Left ventricle myocardium inferior (tissue), 1 donor: ENCODE measurements at regions not wholly inside any gene's neighbourhood (a gene's known extent, or its start where the extent isn't known, plus 50 kb on each side); places are given as distances from the start of the nearest gene placed in this dataset.

ENCODE experiments used
- DNase-seq: peaks from one replicate; pipeline ENCODE4 v3.0.0-alpha.2; 2020
- H3K27ac ChIP-seq: fragments of 200-600 bp; replicated peaks from 2 replicates; pipeline ENCODE4 v1.8.0; 2021
- H3K27me3 ChIP-seq: fragments of 200-600 bp; 2 replicates; pipeline ENCODE4 v1.8.0; 2021; ENCODE audit warnings: low read depth
- H3K36me3 ChIP-seq: fragments of 200-600 bp; 2 replicates; pipeline ENCODE4 v1.8.0; 2021
- H3K4me1 ChIP-seq: fragments of 200-600 bp; 2 replicates; pipeline ENCODE4 v1.8.0; 2021
- H3K4me3 ChIP-seq: fragments of 200-600 bp; 2 replicates; pipeline ENCODE4 v1.8.0; 2021; ENCODE audit warnings: mild to moderate bottlenecking, moderate library complexity
- H3K9me3 ChIP-seq: fragments of 200-600 bp; replicated peaks from 2 replicates; pipeline ENCODE4 v1.8.0; 2021
- intact Hi-C: fragments of 100-400 bp; cut with micrococcal nuclease; formaldehyde crosslinking; loops from one replicate; pipeline ENCODE4 v1.11.0; 2022
- TF ChIP-seq, protein P1 (sequence below): fragments of 200-600 bp; IDR thresholded peaks from 2 replicates; pipeline ENCODE4 v1.8.0; 2021; ENCODE audit warnings: antibody characterized with exemption, mild to moderate bottlenecking, borderline replicate concordance
- donor health status: DM: no; HTN: yes; CAD: no; lungs with severe emphysema.

DNA sequence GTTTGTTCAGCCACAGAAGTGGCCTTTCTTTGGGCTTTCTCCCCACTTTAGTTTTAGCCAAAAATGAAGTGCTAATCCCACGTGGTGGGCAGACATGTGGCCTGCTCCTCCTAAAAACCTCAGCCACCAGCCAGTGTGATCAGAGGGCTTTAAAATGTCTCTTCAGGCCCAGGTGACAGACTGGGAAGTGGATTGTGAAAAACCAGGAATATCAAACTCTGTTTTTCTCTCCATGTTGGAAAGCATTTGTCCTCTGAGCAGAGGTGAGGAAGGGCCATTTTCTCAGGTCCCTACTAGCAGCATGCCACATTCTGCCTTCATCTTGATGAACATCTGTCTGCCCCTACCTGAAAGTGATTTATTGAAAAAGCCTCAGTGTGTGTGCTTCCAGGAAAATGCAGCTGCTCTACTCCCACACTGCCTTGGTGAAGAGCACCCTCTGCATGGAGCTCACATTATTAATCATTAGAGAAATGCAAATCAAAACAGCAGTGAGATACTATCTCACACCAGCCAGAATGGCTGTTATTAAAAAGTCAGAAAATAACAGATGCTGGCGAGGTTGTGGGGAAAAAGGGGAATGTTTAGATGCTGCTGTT, 181.2 kb upstream of the DMAC1 start:
- Histone ChIP-seq H3K27me3 (no peaks in the 10 kb centered on the region), H3K4me3 (no peak overlapping the region), H3K4me1 (peaks cover 12% of the 10 kb centered on the region), H3K27ac (no peak overlapping the region), H3K9me3 (no peaks in the 10 kb centered on the region), H3K36me3 (no peaks in the 10 kb centered on the region)
- no peak for DNase-seq
- TF ChIP-seq, protein P1, sequence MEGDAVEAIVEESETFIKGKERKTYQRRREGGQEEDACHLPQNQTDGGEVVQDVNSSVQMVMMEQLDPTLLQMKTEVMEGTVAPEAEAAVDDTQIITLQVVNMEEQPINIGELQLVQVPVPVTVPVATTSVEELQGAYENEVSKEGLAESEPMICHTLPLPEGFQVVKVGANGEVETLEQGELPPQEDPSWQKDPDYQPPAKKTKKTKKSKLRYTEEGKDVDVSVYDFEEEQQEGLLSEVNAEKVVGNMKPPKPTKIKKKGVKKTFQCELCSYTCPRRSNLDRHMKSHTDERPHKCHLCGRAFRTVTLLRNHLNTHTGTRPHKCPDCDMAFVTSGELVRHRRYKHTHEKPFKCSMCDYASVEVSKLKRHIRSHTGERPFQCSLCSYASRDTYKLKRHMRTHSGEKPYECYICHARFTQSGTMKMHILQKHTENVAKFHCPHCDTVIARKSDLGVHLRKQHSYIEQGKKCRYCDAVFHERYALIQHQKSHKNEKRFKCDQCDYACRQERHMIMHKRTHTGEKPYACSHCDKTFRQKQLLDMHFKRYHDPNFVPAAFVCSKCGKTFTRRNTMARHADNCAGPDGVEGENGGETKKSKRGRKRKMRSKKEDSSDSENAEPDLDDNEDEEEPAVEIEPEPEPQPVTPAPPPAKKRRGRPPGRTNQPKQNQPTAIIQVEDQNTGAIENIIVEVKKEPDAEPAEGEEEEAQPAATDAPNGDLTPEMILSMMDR: no peak
- intact Hi-C loops: no loop called here

DNA sequence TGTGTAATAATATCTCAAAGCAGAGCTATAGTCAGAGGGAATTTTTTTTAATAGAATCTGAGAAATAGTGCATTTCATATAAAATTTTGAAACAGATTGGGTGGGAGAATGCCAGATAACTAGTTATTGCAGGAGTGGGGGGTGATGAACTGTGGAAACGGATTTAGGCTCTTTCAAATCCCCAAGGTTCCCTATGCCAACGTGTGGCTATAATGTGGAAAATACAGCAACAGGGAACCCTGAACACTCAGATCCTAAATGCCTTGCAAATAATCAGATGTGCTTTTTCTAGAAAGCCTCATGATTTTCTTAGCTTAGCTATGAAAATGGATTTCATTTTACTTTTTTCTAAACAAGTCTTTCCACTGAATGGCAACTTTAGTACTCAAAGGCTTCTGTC, 180.5 kb upstream of the DMAC1 start:
- TF ChIP-seq, protein P1: no peak
- no peaks in the 10 kb centered on the region for H3K27me3 ChIP-seq
- no peaks in the 10 kb centered on the region for H3K9me3 ChIP-seq
- H3K4me3 ChIP-seq: no peak overlapping the region
- H3K36me3 ChIP-seq: no peaks in the 10 kb centered on the region
- DNase-seq: no peak
- intact Hi-C loops: no loop called here
- peaks cover 12% of the 10 kb centered on the region for H3K4me1 ChIP-seq
- no peak overlapping the region for H3K27ac ChIP-seq

- Histone ChIP-seq H3K4me3 (no peak overlapping the region), H3K36me3 (no peaks in the 10 kb centered on the region), H3K9me3 (no peaks in the 10 kb centered on the region), H3K27ac (no peak overlapping the region), H3K27me3 (no peaks in the 10 kb centered on the region), H3K4me1 (peaks cover 12% of the 10 kb centered on the region)
- no peak for DNase-seq
- intact Hi-C loops: no loop called here
- TF ChIP-seq, protein P1: no peak
These were observed 180.0 kb upstream of the DMAC1 start for GRCh38 chr9:7979611-7980010.

GRCh38 chr9:7977586-7977985, 178.0 kb upstream of the DMAC1 start:
- Histone ChIP-seq H3K4me3 (no peak overlapping the region), H3K27ac (no peak overlapping the region), H3K27me3 (no peaks in the 10 kb centered on the region), H3K9me3 (no peaks in the 10 kb centered on the region), H3K36me3 (no peaks in the 10 kb centered on the region), H3K4me1 (no peaks in the 10 kb centered on the region)
- DNase-seq: no peak
- intact Hi-C loops: no loop called here
- TF ChIP-seq, protein P1: no peak

DNA sequence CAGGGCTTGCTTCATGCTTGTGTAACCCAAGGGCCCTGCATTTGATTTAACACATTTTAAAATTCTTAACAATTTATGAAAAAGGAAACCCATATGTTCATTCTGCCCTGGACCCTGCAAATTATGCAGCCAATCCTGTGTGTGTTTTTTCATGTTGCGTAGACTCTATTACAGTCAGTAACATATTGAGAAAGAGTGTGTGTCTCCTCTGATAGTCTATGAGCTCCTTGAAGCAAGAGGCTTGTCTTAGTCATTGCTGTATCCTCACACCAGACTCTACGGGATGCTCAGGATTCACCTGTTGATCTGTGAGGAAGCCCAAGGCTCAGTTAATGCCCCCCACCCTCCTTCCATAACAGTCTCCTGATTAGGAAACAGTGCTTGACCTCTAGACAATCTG, 177.3 kb upstream of the DMAC1 start:
- Histone ChIP-seq H3K4me1 (no peaks in the 10 kb centered on the region), H3K4me3 (no peak overlapping the region), H3K27me3 (no peaks in the 10 kb centered on the region), H3K9me3 (no peaks in the 10 kb centered on the region), H3K36me3 (no peaks in the 10 kb centered on the region), H3K27ac (no peak overlapping the region)
- intact Hi-C loops: no loop called here
- TF ChIP-seq, protein P1: no peak
- DNase-seq: no peak
